HG03565 (cell line): ENCODE measurements at regions not wholly inside any gene's neighbourhood (a gene's known extent, or its start where the extent isn't known, plus 50 kb on each side); places are given as distances from the start of the nearest gene placed in this dataset.
"Not testable (repeated sequence)": the region's sequence is repeated elsewhere in the genome, so short reads cannot be mapped to it uniquely, and the experiment has no call there.

Experiments used
- ATAC-seq: cut with Tn5 transposase; IDR thresholded peaks from one replicate; pipeline ENCODE4 v1.9.1; 2021; ENCODE audit warnings: mild to moderate bottlenecking, moderate library complexity; ENCODE audit not compliant: unreplicated experiment

DNA sequence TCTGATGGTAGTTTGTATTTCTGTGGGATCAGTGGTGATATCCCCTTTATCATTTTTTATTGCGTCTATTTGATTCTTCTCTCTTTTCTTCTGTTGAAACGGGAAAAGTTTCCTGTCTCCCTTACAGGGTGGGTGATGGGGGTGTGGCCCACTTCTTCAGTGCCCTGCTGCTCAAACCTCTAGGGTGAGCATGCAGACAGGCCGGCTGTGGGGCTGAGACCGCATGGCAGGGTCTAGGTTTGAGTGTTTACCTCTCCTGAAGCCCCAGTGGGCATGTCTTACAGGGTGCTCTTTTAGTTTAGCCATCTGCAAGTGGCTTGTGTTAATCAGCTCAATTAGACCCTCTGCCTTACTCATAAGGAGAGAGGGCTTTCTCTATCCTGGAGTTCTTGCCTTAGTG lies 450.0 kb upstream of the EPHA3 start:
- no peak for ATAC-seq

DNA sequence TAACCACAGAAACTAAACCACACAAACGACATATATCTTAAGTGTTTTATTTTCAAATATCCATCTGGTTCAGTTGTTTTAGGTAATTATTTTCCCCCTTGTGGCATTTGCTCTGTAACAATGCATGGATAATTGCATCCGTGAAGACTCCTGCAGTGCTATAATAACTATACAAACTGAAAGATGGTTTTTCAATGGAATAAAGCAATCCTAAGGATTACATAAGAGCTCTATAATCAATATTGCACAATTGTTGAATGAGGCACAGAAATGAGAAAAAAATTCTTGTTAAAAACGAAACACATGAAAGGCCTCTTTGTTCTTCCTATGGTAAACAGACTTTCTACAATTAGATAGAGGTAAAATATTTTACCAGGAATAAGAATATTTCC lies 446.0 kb upstream of the EPHA3 start:
- ATAC-seq, result no peak

DNA sequence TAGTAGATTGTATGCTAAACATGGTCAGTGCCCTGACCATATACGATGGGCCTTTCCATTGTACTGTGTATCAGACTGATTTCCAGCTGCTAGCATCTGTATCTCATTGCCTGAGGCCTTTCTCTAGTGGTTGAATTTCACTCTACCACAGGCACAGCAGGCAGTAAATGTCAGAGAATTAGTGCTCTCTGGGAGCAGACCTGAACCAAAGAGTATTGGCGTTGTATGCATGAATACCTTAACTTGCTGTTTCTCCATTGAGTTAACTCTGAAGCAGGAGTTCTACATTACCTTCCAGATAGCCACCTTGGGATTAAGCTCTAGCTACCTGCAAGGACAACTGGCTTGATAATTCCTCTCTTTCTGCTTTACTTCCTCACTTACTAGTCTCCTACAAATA lies 439.2 kb upstream of the EPHA3 start:
- no peak for ATAC-seq

DNA sequence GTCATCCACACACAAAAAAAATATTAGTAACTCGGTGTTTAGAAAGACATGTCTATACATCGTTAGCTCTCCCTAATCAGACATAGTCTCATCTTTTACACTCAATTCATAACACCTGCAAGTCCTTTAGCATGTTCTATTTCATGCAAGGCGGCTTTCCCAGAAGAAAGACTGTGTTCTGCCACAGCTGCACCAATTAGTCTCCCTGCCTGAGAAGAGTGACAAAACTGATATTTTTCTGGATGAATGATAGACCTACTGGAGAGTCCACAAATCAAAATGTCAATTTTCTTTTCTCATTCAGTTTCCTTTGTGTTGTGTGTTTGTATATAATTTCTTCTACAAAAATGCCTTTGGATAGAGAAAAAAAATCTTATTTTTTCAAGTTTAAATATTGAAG lies 435.8 kb upstream of the EPHA3 start:
- no peak for ATAC-seq

DNA sequence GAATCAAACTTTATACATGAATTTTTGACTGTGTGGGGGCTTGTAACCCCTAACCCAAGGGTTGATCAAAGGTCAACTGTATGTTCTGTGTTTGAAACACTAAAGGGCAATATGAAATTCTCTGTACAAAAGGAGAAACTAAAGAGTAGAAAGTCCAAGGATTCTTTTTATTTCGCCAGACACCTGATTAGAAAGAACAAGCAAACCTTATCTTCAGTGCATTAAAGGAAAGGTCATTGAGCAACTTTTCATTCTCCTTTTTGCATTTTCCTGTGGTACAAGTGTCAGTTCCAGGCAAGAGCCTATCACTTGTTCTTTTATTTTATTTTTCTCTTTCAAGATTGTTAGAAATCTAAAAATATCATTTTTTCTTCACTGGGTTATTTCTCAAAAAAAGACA lies 430.1 kb upstream of the EPHA3 start:
- ATAC-seq, result no peak

DNA sequence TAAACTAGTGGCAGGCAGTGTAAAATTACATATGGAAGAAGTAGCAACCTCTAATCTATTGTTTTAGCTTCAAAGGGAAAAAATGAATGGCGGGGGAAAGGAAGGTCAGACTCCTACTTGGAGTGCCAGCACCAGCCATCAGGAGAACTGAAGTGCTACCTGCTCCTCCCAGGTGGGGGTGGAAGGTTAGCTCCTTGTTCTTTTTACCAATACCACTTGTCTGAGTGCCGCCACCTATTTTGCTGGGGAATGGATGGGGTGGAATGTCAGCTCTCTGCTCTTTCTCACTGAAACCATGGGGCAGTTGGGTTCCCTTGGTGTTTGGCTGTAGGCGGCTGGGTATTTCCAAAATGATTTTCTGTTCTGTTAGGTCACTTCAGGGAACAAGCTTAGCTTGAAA lies 428.7 kb upstream of the EPHA3 start:
- ATAC-seq, result no peak

DNA sequence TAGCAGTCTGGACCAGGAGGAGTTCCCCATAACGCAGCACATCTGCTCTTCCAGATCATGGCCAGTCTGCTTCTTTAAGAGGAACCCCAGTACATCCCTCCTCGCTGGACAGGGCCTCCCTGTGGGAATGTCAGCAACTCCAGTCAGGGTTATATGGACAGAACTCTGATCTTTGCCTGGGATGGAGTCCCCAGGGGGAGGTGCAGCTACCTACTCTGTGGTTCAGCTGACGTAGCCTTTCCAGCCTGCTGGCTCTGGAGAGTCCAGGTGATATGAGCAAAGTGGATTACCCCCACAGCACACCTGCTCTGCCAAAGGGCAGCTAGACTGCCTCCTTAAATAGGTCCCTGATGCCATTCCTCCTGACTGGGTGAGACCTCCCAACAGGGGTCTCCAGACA lies 417.1 kb upstream of the EPHA3 start:
- no peak for ATAC-seq

DNA sequence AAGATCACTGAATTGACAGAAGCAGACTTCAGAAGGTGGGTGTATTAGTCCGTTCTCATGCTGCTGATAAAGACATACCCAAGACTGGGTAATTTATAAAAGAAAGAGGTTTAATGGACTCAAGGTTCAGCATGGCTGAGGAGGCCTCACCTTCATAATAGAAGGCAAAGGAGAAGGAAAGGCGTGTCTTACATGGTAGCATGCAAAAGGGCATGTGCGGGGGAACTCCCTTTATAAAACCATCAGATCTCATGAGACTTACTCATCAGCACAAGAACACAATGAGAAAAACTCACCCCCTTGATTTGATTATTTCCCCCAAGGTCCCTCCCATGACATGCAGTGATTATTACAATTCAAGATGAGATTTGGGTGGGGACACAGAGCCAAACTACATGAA lies 416.3 kb upstream of the EPHA3 start:
- ATAC-seq, result no peak

DNA sequence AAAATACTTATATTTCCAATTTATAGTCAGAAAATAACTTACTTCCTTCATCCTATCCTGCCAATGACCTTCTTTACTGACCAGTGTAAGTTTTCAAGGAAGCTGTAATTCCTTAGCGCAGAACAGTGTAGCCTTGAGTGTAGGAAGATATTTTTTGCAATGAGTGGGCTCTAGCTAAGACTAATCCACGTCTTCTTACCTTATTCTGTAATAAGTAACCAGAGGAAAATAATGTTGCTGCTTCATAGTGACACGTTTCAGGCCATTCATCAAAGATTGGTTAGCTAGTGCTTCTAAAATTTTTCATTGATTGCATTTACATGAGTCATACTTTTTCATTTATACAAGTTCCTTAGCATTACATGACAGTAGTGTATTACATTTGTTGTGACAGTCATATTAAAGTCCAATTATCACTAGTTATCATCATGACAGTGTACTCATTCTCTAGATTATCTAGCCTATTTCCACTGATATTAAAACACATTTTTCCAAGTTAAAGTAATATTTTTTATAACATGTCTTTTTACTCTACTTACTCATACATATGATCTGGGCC lies 403.8 kb upstream of the EPHA3 start:
- no peak for ATAC-seq

DNA sequence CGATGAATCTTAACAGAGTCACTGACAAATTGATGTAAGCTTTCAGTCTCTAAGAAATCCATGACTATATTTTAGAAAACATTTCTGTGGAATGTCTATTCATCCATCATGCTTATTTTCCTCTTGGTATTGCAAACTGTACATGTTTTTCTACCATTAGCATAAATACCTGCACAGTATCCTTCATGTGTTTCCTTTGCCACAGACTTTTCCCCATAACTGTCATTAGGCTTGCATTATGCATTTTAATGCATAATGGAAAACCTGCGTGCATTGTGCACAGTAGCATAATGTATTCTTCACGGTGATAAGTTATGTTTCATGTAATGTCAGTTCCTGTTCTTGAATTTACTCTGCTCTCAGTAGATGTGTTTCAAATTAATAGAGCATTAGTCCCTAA lies 403.1 kb upstream of the EPHA3 start:
- no peak for ATAC-seq

DNA sequence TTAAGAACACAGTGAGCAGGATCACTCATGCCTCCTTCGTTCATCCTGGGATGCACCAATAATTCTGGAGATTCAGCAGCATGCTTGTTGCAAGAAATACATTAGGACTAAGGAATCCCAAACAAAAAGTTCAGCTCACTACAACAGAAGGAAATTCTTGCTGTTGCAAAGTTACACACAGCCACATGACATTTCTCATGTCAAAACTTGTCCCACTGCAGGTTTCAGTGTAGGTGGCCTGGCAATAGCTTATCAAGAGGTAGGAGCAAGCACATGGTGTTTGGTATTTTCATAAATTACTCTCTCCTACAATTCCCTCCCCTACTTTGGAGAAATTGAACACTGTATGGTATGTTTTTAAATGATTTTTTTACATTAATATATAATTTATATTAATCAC lies 399.6 kb upstream of the EPHA3 start:
- no peak for ATAC-seq

DNA sequence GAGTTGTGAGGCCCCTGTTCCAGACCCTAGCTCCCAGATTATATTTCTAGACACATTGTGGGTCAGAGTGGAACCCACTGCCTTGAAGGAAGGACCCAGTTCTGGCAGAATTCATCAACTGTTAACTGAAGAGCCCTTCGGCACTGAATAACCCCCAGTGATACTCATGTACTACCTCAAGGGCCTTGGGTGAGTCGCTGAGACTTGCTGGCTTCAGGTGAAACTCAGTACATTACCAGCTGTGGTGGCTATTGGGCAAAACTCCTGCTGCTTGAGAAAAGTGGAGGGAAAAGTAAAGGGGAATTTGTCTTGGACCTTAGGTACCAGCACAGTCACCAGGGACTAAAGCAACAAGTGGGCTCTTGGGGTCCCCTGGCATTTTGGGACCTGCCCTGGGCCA lies 394.9 kb upstream of the EPHA3 start:
- ATAC-seq, result no peak

DNA sequence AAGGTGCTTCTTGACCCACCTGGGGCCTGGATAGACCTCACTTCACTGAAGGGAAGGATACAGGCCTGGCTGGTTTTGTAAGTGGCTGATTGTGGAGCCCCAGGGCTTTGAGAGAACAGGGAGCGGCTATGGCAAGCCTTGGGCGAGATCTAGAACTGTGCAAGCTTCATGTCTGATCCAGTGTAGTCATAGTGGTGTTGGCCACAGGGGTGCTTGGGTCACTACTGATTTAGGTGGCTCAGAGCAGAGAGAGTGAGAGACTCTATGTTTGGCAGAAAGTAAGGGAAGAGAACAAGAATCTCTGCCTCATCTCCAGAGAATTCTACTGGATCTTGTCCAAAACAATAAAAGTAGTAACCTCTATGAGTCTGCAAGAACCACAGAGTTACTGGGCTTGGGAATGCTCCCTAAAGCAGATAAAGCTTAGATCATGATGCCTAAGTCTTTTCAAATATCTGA lies 394.2 kb upstream of the EPHA3 start:
- no peak for ATAC-seq

DNA sequence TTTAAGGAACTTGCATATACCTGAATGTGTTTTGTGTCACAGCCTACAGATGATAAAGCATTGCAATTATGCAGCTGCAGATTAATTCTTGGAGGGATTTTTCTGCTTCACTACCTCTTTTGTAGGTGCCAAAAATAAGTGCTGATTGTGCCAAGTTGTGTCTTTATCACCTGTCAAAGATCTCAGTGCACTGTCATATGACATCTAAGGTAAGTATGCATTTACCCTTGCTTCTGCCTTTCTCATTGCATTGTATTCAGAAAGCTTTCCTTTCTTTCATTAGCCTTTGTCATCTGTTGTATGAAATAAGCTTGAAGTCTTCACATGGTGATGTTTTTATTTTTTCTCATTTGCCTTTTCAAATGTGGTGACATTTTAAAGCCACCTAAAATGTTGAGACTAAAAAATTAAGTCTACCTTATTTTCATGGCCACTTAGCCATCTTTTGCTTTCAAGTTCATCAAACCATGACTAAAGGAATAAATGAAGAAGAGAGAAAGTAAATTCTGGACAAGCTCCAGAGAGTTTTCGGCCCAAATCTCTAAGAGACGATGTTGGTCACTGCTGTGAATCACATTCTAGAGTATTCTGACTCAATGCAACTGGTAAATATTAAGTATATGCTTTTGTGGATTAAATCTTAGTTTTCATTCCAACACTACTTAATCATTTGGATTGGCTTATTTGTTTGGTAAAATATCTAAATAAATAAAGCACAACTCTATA lies 381.8 kb upstream of the EPHA3 start:
- no peak for ATAC-seq

DNA sequence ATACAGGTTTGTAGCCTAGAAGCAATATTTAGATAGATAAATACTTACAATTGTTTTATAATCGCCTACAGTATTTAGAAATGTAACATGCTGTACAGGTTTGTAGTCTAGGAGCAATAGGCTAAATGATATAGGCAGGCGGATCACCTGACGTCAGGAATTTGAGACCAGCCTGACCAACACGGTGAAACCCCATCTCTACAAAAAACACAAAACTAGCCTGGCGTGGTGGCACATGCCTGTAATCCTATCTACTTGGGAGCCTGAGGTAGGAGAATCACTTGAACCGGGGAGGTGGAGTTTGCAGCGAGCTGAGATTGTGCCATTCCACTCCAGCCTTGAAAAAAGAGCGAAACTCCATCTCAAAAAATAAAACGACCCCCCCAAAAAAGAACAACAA lies 375.2 kb upstream of the EPHA3 start:
- no peak for ATAC-seq

DNA sequence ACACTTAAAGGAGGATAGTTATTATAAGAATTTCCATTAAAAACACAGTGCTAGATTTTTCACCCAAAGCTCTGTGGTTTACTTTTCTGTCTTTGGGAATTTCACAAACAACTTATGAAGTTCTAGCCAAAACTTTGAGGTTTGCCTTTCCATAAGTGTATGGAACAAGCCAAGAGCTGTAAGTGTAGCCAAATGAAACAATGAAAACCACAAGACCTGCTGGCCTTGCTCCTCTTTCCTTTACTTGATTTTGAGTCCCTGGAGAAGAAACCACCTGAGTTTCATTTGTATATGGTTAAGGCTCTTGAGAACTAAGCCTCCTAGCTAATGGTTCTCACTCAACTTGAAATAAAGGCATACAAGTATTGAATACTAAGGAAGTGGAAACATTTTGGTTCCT lies 365.3 kb upstream of the EPHA3 start:
- no peak for ATAC-seq

DNA sequence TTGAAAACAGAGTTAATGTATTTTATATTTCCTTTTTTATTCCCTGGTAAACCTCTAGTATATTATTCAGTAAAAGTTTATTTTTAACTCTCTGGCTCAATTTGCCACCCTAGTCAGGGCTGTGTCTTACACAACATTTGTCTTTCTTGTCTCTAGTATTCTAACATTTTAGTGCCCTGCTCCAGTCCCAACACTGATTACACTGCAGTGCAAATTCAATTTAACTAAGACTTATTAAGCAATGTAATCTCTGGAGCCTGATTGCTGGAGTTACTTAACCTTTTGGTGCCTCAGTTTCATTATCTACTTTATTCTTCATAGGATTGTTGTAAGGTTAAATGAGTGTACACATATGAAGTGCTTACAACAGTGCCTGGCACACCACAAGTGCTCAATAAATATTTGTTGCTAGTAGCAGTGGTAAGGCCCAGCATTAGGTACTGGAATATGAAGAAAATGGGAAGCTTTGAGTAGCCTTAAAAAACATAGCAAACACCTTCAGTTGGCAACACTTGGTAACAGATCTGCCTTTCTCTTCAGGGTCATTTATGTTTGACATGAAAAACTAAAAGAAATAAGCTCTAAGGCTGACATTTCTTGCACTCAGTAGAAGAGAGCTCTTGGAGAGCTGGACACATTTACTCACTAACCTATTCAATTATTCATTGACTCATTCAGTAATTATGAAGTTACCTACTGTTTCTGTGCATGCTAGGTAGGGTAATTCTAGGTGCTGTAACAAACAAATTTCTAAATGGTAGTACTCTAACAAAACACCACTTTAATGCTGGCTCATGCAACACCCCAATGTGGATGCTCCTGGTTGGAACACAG lies 364.5 kb upstream of the EPHA3 start:
- no peak for ATAC-seq

DNA sequence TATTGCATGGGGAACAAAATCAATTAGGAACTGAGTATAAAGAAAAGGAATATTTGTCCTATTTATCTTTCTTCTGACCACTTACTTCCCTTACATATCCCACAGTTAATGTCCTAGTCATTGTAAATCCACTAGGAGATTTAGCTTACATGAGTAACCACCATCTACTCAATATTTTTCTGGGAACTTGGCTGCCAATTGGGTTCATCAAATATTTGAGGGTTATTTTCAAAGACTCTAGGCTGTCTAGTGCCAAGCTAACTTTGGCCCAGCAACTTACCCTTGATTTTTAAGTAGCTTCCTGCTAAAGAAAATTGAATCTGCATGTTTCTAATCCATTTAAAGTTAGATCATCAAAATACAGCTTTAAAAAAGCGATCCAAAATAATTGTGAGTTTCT lies 362.5 kb upstream of the EPHA3 start:
- no peak for ATAC-seq

DNA sequence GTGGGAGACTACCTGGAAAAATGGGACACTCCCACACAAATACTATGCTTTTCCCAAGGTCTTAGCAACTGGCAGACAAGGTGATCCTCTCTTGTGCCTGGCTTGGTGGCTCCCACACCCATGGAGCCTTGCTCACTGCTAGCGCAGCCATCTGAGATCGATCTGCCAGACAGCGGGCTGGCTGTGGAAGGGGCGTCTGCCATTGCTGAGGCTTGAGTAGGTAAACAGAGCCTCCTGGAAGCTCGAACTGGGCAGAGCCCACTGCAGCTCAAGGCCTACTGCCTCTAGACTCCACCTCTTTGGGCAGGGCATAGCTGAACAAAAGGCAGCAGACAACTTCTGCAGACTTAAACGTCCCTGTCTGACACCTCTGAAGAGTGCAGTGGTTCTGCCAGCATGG lies 360.3 kb upstream of the EPHA3 start:
- not testable (repeated sequence) for ATAC-seq

DNA sequence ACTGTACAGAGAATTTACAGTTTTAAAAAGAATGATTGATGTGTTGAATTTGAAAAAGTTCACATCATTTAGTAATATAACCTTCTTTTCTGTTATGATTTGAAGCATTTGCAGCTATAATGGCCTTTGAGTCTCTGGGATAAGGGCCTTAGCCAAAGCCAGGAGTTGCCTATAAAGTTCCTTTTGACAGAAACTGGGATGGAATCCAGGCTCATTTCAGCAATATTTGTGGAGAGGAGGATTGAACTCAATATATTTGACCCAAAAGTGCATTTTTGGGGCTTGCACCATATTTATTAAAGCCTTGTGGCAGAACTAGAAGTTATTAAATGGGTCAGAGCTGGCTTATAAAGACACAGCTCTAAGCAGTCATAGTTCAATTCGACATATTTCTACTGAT lies 348.7 kb upstream of the EPHA3 start:
- no peak for ATAC-seq

DNA sequence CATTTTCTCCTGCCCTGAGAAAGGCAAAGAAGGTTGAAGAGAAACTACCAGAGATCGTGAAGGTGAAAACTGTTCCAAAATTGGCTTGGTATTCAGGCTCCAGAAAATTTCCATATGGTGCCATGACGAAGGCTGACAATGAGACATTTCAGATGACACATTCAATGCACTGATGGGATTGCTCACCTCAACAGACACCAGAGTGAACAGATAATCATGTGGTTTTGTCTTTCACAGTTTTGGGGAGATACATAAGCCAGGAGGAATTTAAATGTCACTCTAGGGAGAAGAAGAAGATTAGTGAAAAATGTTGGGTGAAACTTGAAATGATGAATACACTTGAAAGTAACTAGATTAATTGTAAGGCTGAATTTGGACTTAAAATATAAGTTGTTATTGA lies 339.7 kb upstream of the EPHA3 start:
- ATAC-seq, result no peak

DNA sequence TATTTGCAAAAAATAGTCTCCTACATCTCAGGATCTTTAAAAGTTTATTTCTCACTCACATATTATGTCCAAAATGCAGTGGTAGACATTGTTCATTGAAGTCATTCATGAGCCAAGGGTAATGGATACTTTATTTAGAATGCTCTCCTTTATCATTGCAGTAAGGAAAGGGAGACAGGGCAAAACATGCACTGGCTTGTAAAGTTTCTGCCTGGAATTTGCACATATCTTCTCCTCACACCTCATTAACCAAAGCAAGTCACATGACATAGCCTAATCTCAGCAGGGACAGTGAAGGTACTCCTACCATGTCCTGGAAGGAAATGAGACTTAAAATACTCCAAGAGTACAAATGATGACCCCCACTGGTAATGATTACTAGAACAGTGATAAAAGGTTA lies 333.7 kb upstream of the EPHA3 start:
- ATAC-seq, result no peak
